GM19463 (cell line): ENCODE measurements at regions not wholly inside any gene's neighbourhood (a gene's known extent, or its start where the extent isn't known, plus 50 kb on each side); places are given as distances from the start of the nearest gene placed in this dataset.

Experiments
- ATAC-seq: cut with Tn5 transposase; IDR thresholded peaks from one replicate; pipeline ENCODE4 v1.9.1; 2021; ENCODE audit warnings: mild to moderate bottlenecking, moderate library complexity; ENCODE audit not compliant: unreplicated experiment

DNA sequence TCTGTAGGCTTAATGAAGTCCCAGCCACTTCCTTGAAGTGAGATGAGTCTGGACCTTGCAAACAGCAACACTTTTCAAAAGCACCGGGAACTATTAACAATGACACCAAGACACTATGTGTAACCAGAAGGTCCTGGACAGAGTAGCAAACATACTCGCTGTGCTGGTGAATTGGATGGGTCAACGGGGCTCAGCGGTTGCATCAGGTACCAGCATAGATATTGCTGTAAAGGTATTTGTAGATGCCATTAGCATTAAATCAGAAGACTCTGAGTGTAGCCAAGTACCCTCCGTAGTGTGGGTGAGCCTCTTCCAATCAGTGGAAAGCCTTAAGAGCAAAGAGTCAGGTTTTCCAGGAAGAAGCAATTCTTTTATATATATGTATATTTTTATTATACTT lies 140.5 kb downstream of the IRX2 start:
- ATAC-seq: no peak

- no peak for ATAC-seq
Measured at GRCh38 chr5:2608391-2608790, 143.1 kb downstream of the IRX2 start.

GRCh38 chr5:2607598-2607997 lies 143.9 kb downstream of the IRX2 start:
- ATAC-seq: no peak

DNA sequence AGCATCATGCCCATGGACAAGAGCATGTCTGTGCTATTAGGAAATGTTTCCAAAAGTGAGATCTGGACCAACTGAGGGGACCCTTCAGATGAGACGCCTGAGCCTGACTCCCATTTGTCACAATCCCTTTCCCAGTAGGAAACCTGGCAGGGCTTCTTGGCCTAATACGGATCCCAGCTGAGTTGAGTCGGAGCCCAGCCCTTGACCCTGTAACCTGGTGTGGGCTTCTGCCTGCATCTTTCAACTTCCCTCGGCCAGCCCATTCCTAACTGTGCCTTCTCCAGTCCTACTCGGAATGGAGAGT lies 148.3 kb downstream of the IRX2 start:
- ATAC-seq: no peak

DNA sequence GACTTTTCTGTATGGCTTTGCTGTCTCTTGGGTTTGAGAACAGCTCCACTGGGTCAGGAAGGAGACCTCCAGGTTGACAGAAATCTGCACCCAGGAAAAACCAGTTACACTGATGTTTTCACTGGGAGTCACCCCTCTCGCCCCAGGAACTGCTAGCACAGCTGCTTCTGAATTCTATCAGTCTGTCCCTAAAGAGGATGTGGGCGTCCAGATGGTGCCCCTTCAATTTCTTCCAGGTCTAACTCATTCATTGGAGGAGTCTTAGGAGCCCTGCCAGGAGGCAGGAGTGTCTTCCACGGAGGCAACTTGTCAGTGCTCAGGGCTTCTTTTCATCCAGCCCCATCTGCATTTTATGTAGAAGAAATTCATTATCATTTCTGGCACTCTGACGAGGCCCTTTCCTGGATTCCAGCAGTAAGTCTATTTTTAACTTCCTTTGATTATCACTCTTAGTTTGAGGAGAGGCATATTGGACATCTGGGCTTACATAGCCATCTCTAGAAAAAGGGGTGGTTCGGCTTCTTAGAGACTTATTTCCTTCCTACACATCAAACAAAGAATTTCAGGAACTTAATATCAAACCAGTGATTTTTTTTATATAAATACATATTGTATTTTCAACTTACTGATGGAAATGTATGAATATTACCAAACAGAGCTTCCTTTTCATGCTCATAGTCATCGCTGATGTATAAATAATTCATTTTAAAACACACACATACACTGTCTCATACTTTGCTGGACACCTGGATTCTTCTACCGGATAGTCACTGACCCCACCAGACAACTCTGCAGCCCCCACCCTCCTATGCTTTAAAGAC lies 148.8 kb downstream of the IRX2 start:
- no peak for ATAC-seq

DNA sequence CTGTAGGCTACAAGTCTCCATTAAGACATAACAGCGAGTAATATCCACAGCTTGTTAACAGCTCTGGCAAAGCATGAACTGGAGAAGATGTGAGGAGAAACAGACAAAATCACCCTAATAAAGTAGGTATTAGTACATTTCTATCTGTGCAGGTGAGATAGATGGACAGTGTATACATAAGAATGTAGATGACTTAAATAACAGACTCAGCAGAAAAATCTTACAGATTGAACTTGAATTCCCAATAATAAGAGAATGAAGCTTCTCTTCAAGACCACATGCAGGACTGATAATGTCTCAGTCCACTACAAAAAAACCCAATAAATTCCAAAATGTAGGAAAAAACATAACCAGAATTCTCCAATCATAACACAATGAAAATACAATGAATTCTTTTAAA lies 153.0 kb downstream of the IRX2 start:
- no peak for ATAC-seq

DNA sequence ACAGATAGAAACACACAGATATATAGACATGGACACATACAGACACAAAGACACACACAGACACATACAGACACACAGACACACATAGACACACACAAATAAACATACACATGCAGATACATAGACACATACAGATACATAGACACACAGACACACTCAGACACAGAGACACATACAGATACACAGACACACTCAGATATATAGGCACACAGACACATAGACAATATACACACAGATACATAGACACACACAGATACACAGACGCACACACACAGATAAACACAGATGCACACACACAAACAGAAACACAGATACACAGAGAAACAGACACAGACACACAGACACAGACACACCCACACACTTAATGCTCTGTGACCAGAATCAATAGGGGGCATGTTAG lies 156.8 kb downstream of the IRX2 start:
- no peak for ATAC-seq

DNA sequence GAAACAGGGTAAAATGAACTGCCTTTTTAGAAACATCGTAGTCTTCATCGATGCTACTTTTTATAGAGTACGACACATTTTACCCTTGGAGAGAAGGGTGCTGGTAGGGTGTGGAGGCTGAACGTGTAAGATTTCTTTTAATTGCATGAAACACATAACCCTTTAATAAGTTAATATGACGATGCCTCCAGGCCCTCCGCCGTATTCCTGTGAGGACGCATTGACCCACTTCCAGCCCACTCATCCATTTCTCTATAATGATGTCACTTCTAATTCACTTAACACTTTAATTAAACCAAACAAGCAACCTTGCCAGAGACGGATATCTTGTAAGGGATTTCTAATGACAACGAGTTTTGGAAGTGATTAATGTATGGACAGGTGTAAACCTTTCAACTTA lies 158.7 kb downstream of the IRX2 start:
- no peak for ATAC-seq

GRCh38 chr5:2591777-2592453 lies 159.6 kb downstream of the IRX2 start:
- no peak for ATAC-seq

DNA sequence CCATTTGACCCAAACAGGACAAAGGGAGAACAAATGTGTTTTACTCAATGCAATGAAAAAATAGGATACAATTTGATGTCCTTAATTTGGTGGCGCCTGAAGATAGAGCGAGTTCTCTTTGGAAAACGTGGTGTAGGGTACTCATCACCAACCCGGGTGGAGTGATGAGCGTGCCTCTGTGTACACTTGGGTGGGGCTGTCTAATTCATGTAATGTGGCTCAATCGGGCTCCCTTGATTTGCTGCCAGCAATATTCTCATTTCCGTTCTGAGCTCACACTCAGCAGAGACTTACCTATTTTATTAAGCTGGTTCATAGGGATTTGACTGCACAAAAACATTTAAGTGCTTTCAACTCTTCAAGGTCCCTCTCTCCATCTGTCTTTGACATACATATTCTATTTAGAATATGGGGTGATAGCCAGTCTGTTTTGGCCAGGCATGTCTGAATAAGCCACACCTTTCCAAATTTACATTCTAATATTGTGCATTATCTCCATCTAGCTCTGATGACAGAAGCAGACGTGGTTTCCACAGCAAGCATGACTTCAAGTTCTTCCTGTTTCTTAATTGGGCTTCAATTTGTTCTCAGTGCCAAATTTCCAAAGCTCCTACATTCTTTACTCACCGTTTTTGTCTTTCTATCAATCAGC lies 162.5 kb downstream of the IRX2 start:
- ATAC-seq: no peak

- ATAC-seq: no peak
Measured at GRCh38 chr5:2587189-2588031, 164.1 kb downstream of the IRX2 start.

- ATAC-seq: no peak
Measured at GRCh38 chr5:2586016-2586715, 165.3 kb downstream of the IRX2 start.

- ATAC-seq: no peak
Measured at GRCh38 chr5:2584579-2585269, 166.8 kb downstream of the IRX2 start.

GRCh38 chr5:2582507-2582906 lies 169.0 kb downstream of the IRX2 start:
- no peak for ATAC-seq

- ATAC-seq: no peak
Measured at GRCh38 chr5:2582106-2582505, 169.4 kb downstream of the IRX2 start.

- no peak for ATAC-seq
Measured at GRCh38 chr5:2581418-2581817, 170.1 kb downstream of the IRX2 start.

- ATAC-seq: no peak
Measured at GRCh38 chr5:2579126-2579525, 172.4 kb downstream of the IRX2 start.

DNA sequence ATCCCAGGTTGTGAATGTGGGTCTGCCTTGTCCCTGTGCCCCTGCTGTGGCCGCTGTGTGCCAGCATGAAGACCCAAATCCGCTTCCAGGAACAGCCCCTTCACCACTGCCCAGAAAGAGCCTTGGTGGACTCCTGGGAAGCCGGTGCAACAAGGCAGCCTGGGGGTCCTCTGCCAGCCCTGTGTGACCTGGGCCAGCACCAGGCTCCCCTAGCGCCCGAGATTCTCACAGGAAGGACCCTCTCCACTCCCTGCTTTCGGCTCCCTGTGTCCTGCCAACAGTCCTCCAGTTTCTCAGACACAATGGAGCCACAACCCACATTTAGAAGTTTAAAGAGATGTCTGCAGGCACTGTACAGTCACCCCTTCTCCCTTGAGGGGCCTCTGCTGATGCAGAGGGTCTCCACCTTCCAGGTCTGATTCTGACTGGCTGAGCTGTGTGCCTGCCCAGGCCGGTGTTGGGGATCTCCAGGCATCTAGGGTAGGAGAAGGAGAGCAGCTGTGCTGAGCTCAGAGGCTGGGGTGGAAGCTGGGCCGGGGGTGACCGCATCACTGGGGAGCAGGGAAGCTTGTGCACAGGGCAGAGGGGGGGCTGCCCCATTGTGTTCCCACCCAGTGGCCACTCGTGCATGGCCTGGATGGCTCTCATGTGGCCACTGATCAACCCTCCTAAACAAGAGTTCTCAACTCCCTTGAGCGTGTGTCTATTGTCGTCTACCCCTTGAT lies 174.0 kb downstream of the IRX2 start:
- no peak for ATAC-seq

- ATAC-seq: no peak
Measured at GRCh38 chr5:2576823-2577222, 174.7 kb downstream of the IRX2 start.
